A673 (cell line): ENCODE measurements at regions not wholly inside any gene's neighbourhood (a gene's known extent, or its start where the extent isn't known, plus 50 kb on each side); places are given as distances from the start of the nearest gene placed in this dataset.

ENCODE experiments used
- BruUV-seq: library from RNA; stranded (reverse); fragments of 400-500 nt; replicated peaks from 2 replicates; lab custom pipeline; 2021; lab: Mats Ljungman, UMichigan
- CTCF ChIA-PET: fragments of 300-600 bp; sonication (Branson Sonifier 250); formaldehyde crosslinking; loops from one replicate; lab custom pipeline; 2022; ENCODE audit warnings: antibody characterized with exemption; lab: Charles Lee
- POLR2A ChIA-PET: fragments of 300-600 bp; sonication (Branson Sonifier 250); formaldehyde crosslinking; loops from one replicate; lab custom pipeline; 2022; ENCODE audit warnings: antibody characterized with exemption; ENCODE audit not compliant: low non-redundant PET; lab: Charles Lee
- DNase-seq: peaks from one replicate; pipeline ENCODE4 v3.0.0-alpha.2; 2015; ENCODE audit warnings: low spot score
- H3K27ac ChIP-seq: fragments of 200-600 bp; sonication (generic); 2 replicates; pipeline ENCODE4 v1.5.1; 2016; ENCODE audit warnings: mixed run types, low read depth, mild to moderate bottlenecking, mixed read lengths, antibody characterized with exemption, low read length; ENCODE audit not compliant: poor library complexity, severe bottlenecking
- H3K27me3 ChIP-seq: fragments of 200-600 bp; sonication (generic); replicated peaks from 2 replicates; pipeline ENCODE4 v1.6.1; 2017; ENCODE audit warnings: mixed run types, low read depth, mild to moderate bottlenecking, mixed read lengths, antibody characterized with exemption, low read length; ENCODE audit not compliant: insufficient read depth, poor library complexity
- H3K36me3 ChIP-seq: fragments of 200-600 bp; sonication (generic); 2 replicates; pipeline ENCODE4 v1.6.1; 2016; ENCODE audit warnings: mixed run types, mild to moderate bottlenecking, mixed read lengths, antibody characterized with exemption, low read length; ENCODE audit not compliant: insufficient read depth, poor library complexity, severe bottlenecking
- H3K4me1 ChIP-seq: fragments of 200-600 bp; sonication (generic); 2 replicates; pipeline ENCODE4 v1.6.1; 2017; ENCODE audit warnings: mixed run types, mild to moderate bottlenecking, mixed read lengths, antibody characterized with exemption, low read length; ENCODE audit not compliant: insufficient read depth, poor library complexity, severe bottlenecking
- H3K4me3 ChIP-seq: fragments of 200-600 bp; sonication (generic); 2 replicates; pipeline ENCODE4 v1.5.1; 2016; ENCODE audit warnings: low read depth, mixed run types, mild to moderate bottlenecking, mixed read lengths, low read length; ENCODE audit not compliant: poor library complexity, severe bottlenecking
- H3K9me3 ChIP-seq: fragments of 200-600 bp; sonication (generic); 2 replicates; pipeline ENCODE4 v1.6.1; 2016; ENCODE audit warnings: mixed run types, low read depth, mild to moderate bottlenecking, mixed read lengths, antibody characterized with exemption, low read length; ENCODE audit not compliant: poor library complexity, severe bottlenecking
- EZH2 ChIP-seq: fragments of 200-600 bp; sonication (generic); IDR thresholded peaks from 2 replicates; pipeline ENCODE4 v1.6.1; 2017; ENCODE audit warnings: borderline replicate concordance, low read depth, mild to moderate bottlenecking, mixed read lengths, antibody characterized with exemption, low read length; ENCODE audit not compliant: poor library complexity, severe bottlenecking
- intact Hi-C: fragments of 100-400 bp; cut with micrococcal nuclease; formaldehyde crosslinking; loops from one replicate; pipeline ENCODE4 v1.10.0; 2022; ENCODE audit not compliant: unreplicated experiment
- TF ChIP-seq, protein P1 (sequence below): fragments of 300-800, 200-600 bp; sonication (generic); conservative IDR thresholded peaks from 2 replicates; pipeline ENCODE4 v1.5.1; 2017; ENCODE audit warnings: low read depth, mild to moderate bottlenecking, antibody characterized with exemption, low read length, moderate library complexity, mixed read lengths

DNA sequence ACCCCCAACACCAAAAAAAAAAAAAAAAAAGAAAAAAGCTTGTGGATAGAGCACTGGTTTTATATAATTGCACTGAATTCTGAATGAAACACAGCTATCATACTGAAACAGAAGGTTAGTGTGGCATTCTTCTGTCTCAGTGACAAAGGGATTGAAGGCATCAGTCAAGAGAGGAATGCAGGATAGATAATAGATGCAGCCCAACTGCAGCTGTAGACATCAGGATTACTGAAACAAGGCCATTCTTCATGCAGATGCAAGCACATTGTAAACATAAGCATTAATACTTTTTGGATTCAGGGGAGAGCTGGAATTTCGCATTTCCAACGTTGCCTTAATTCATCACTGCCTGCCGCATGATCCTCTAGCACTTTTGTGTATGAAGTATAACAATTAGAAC is 897.4 kb upstream of the KLHL29 start:
- POLR2A ChIA-PET: no interaction called here
- H3K4me1 ChIP-seq: no peaks in the 10 kb centered on the region
- no peaks in the 10 kb centered on the region for H3K36me3 ChIP-seq
- no peak overlapping the region for H3K4me3 ChIP-seq
- no peaks in the 10 kb centered on the region for H3K9me3 ChIP-seq
- H3K27ac ChIP-seq: no peak overlapping the region
- CTCF ChIA-PET: no interaction called here
- peaks cover 4% of the 10 kb centered on the region for H3K27me3 ChIP-seq
- no peak for TF ChIP-seq EZH2
- TF ChIP-seq, protein P1, sequence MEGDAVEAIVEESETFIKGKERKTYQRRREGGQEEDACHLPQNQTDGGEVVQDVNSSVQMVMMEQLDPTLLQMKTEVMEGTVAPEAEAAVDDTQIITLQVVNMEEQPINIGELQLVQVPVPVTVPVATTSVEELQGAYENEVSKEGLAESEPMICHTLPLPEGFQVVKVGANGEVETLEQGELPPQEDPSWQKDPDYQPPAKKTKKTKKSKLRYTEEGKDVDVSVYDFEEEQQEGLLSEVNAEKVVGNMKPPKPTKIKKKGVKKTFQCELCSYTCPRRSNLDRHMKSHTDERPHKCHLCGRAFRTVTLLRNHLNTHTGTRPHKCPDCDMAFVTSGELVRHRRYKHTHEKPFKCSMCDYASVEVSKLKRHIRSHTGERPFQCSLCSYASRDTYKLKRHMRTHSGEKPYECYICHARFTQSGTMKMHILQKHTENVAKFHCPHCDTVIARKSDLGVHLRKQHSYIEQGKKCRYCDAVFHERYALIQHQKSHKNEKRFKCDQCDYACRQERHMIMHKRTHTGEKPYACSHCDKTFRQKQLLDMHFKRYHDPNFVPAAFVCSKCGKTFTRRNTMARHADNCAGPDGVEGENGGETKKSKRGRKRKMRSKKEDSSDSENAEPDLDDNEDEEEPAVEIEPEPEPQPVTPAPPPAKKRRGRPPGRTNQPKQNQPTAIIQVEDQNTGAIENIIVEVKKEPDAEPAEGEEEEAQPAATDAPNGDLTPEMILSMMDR: no peak
- intact Hi-C loops: no loop called here
- DNase-seq: no peak
- BruUV-seq: no TSS peak

DNA sequence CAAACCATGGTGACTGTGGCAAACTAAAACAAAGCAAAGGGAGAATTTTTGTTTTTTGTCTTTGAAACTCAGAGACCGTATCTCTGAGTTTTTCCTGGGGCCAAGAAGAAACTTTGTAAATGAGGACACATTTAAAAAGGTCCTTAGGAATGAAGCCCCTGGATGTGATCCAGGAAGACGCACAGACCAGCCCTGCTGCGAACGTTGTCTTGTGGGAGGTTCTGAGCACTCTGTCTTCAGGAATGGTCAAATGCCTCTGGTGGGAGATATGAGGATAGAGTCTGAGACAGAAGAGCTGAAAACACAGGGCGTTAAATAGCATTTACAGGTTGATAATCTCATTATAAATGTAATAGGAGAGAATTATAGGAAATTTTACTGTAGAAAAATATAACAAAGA is 893.5 kb upstream of the KLHL29 start:
- CTCF ChIA-PET: no interaction called here
- TF ChIP-seq, protein P1: no peak
- no peak for TF ChIP-seq EZH2
- no peak overlapping the region for H3K4me3 ChIP-seq
- DNase-seq: no peak
- peaks cover 4% of the 10 kb centered on the region for H3K27me3 ChIP-seq
- H3K36me3 ChIP-seq: no peaks in the 10 kb centered on the region
- no TSS peak for BruUV-seq
- H3K27ac ChIP-seq: no peak overlapping the region
- H3K4me1 ChIP-seq: no peaks in the 10 kb centered on the region
- POLR2A ChIA-PET: no interaction called here
- intact Hi-C loops: no loop called here
- no peaks in the 10 kb centered on the region for H3K9me3 ChIP-seq

DNA sequence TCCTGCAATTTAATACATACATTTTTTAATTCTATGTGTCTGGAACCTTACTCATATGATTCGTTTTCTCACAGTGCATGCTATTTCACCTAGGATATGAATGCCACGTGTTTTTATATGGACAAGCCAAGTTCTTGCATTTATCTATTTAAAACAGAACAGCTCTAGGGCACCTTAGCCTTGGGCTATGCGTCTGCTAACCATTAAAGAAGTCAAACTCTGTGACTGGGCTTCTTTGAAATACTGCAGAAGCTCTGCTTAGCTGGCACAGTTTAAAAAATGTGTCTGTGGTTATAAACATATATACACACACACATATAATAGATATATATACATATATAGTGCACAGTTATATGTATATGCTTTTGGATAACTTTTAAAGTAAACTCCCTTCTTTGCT is 890.8 kb upstream of the KLHL29 start:
- ChIA-PET CTCF (no interaction called here), POLR2A (no interaction called here)
- DNase-seq: no peak
- Histone ChIP-seq H3K9me3 (no peaks in the 10 kb centered on the region), H3K4me1 (no peaks in the 10 kb centered on the region), H3K4me3 (no peak overlapping the region), H3K27ac (no peak overlapping the region), H3K27me3 (no peaks in the 10 kb centered on the region), H3K36me3 (no peaks in the 10 kb centered on the region)
- intact Hi-C loops: no loop called here
- BruUV-seq: no TSS peak
- TF ChIP-seq, protein P1: no peak
- TF ChIP-seq EZH2: no peak
